GM12878 (cell line): ENCODE measurements at regions not wholly inside any gene's neighbourhood (a gene's known extent, or its start where the extent isn't known, plus 50 kb on each side); places are given as distances from the start of the nearest gene placed in this dataset.

Experiments used
- ATAC-seq: fragments of 200-7000 bp; cut with Tn5 transposase; 3 replicates; pipeline ENCODE4 v1.9.1; 2020; ENCODE audit warnings: mild to moderate bottlenecking, moderate library complexity
- BruUV-seq: library from RNA; stranded (reverse); fragments of 400-500 nt; replicated peaks from 2 replicates; lab custom pipeline; 2021; lab: Mats Ljungman, UMichigan
- CTCF ChIA-PET: fragments of 300-600 bp; sonication (Branson Sonifier 250); formaldehyde crosslinking; extraction: SDS; loops from one replicate; lab custom pipeline; 2021; ENCODE audit warnings: inconsistent platforms; lab: Yijun Ruan, JAX
- POLR2A ChIA-PET: fragments of 350-600 bp; formaldehyde crosslinking; extraction: SDS; loops from one replicate; lab custom pipeline; 2021; ENCODE audit warnings: inconsistent platforms; lab: Charles Lee
- RAD21 ChIA-PET: fragments of 300-600 bp; sonication (Branson Sonifier 250); formaldehyde crosslinking; loops from one replicate; lab custom pipeline; 2023; ENCODE audit warnings: antibody characterized with exemption; ENCODE audit not compliant: unreplicated experiment; lab: Charles Lee
- SMC1A ChIA-PET: fragments of 300-600 bp; sonication (Branson Sonifier 250); formaldehyde crosslinking; loops from one replicate; lab custom pipeline; 2023; ENCODE audit not compliant: unreplicated experiment, uncharacterized antibody; lab: Charles Lee
- DNase-seq: peaks from one replicate; pipeline ENCODE4 v3.0.0-alpha.2; 2011; ENCODE audit warnings: low read depth, low spot score
- FAIRE-seq: peaks from 3 replicates; lab custom pipeline; 2011; peaks lifted over from hg19 to GRCh38; lab: Jason Lieb, UNC
- H2AFZ ChIP-seq: 2 replicates; pipeline ENCODE4 v1.6.0; 2011; ENCODE audit warnings: low read depth, low read length, control low read depth; ENCODE audit not compliant: control insufficient read depth
- H3K27ac ChIP-seq: 2 replicates; pipeline ENCODE4 v1.5.1; 2011; ENCODE audit warnings: control low read depth; ENCODE audit not compliant: control insufficient read depth, insufficient read depth
- H3K27me3 ChIP-seq, 2 experiments: replicated peaks in 1 of 2; 2 replicates each; pipeline versions ENCODE4 v1.6.0 to v1.6.1; 2011; ENCODE audit warnings: low read length in 1 of 2; ENCODE audit not compliant: control insufficient read depth in 2 of 2, insufficient read depth in 2 of 2
- H3K36me3 ChIP-seq, 2 experiments: 2 replicates each; pipeline ENCODE4 v1.5.1; 2011; ENCODE audit warnings: low read length in 1 of 2; ENCODE audit not compliant: control insufficient read depth in 2 of 2, insufficient read depth in 2 of 2
- H3K4me1 ChIP-seq: 2 replicates; pipeline ENCODE4 v1.6.1; 2011; ENCODE audit warnings: mild to moderate bottlenecking, low read length, moderate library complexity, mixed read lengths; ENCODE audit not compliant: control insufficient read depth, insufficient read depth
- H3K4me2 ChIP-seq: 2 replicates; pipeline ENCODE4 v1.6.0; 2011; ENCODE audit warnings: control low read depth; ENCODE audit not compliant: control insufficient read depth, insufficient read depth
- H3K4me3 ChIP-seq: fragments of 200-600 bp; sonication (generic); 2 replicates; pipeline ENCODE4 v1.5.1; 2016
- H3K79me2 ChIP-seq: 2 replicates; pipeline ENCODE4 v1.6.0; 2011; ENCODE audit warnings: low read length; ENCODE audit not compliant: control insufficient read depth, insufficient read depth
- H3K9ac ChIP-seq: 2 replicates; pipeline ENCODE4 v1.8.0; 2011; ENCODE audit warnings: low read length, control low read depth, mixed read lengths; ENCODE audit not compliant: control insufficient read depth, insufficient read depth
- H3K9me3 ChIP-seq: replicated peaks from 3 replicates; pipeline ENCODE4 v1.5.1; 2011; ENCODE audit warnings: mild to moderate bottlenecking, low read length; ENCODE audit not compliant: control insufficient read depth, insufficient read depth
- H4K20me1 ChIP-seq: 2 replicates; pipeline ENCODE4 v1.6.0; 2011; ENCODE audit not compliant: control insufficient read depth, insufficient read depth
- EP300 ChIP-seq, 2 experiments: fragments of 150-350 bp in 1 of 2; IDR thresholded peaks; 2 replicates each; pipeline ENCODE4 v1.6.1; 2011 to 2012; ENCODE audit warnings: low read depth in 2 of 2, low read length in 2 of 2, borderline replicate concordance in 1 of 2, improper control_type of control experiment in 1 of 2, inconsistent platforms in 1 of 2; ENCODE audit not compliant: control insufficient read depth in 1 of 2
- NFYB ChIP-seq: IDR thresholded peaks from 2 replicates; pipeline ENCODE4 v1.6.1; 2011; ENCODE audit warnings: low read depth, mild to moderate bottlenecking, low read length, improper control_type of control experiment, moderate library complexity; ENCODE audit not compliant: insufficient read depth
- RAD51 ChIP-seq: fragments of 450-650 bp; IDR thresholded peaks from 2 replicates; pipeline ENCODE4 v1.6.1; 2016; ENCODE audit warnings: moderate library complexity, mild to moderate bottlenecking, inconsistent platforms
- SREBF2 ChIP-seq: IDR thresholded peaks from 2 replicates; pipeline ENCODE4 v1.6.1; 2012; ENCODE audit warnings: mild to moderate bottlenecking, low read length
- WRNIP1 ChIP-seq: IDR thresholded peaks from 2 replicates; pipeline ENCODE4 v1.6.1; 2011; ENCODE audit warnings: low read depth, low read length, improper control_type of control experiment, borderline replicate concordance
- ZZZ3 ChIP-seq: IDR thresholded peaks from 2 replicates; pipeline ENCODE4 v1.6.1; 2011; ENCODE audit warnings: low read depth; ENCODE audit not compliant: control insufficient read depth, insufficient read length
- WGBS: methylation state at CpG from one replicate; pipeline ENCODE4 v1.1.6; 2016; ENCODE audit warnings: low lambda C conversion rate; ENCODE audit not compliant: insufficient replicate concordance, insufficient coverage; ENCODE audit errors: missing lambda C conversion rate; 5-methylcytosine and 5-hydroxymethylcytosine counted together
- in situ Hi-C: fragments of 300-500 bp; cut with MboI; formaldehyde crosslinking; loops from 9 replicates; pipeline ENCODE4 v1.14.3; 2018; ENCODE audit warnings: mixed read lengths
- intact Hi-C: fragments of 100-400 bp; cut with micrococcal nuclease; formaldehyde crosslinking; loops from one replicate; pipeline ENCODE4 v1.14.2; 2022; ENCODE audit not compliant: unreplicated experiment
- TF ChIP-seq, protein P1 (sequence below): fragments of 450-650 bp; IDR thresholded peaks from 2 replicates; pipeline ENCODE4 v1.6.1; 2017; ENCODE audit warnings: low read depth, mild to moderate bottlenecking, moderate library complexity
- TF ChIP-seq, protein P2 (sequence below): fragments of 450-650 bp; IDR thresholded peaks from 2 replicates; pipeline ENCODE4 v1.6.1; 2016; ENCODE audit warnings: mild to moderate bottlenecking

DNA sequence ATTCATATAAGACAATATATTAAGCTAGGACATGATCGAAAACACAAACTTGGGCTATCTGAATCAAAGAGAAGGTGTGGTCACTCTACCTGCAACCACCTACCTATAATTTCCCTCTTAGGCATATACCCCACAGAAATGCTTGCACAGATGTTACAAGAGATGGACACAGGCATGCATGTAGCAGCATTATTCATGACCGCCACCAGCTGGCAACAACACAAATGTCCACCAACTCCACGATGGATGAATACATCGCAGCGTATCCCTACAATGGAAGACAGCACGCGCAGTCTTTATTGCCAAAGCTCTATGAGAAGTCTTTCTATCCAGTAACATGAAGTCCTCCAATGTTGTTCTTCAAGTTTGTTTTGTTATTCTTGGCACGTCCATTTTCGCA, 90.8 kb downstream of the ARL4C start:
- intact Hi-C loops = no loop called here
- ATAC-seq (no peak), FAIRE-seq (no peak)
- Histone ChIP-seq H3K4me3 (no peak overlapping the region), H3K27me3 (no peaks in the 10 kb centered on the region; a peak in 1 of 4 replicates), H3K9me3 (no peaks in the 10 kb centered on the region), H3K4me2 (no peak overlapping the region), H3K9ac (no peak overlapping the region)
- POLR2A ChIA-PET = no interaction called here
- BruUV-seq = no TSS peak
- RAD21 ChIA-PET = no interaction called here
- no peak for TF ChIP-seq RAD51
- no peak for TF ChIP-seq SREBF2
- TF ChIP-seq EP300 (IDR thresholded peaks at IDR 0.05; ENCODE audit: borderline replicate concordance in 1 of 2, control insufficient read depth in 1 of 2, low read depth in 2 of 2, low read length in 2 of 2) = no peak
- TF ChIP-seq WRNIP1 = no peak
- TF ChIP-seq, protein P1, sequence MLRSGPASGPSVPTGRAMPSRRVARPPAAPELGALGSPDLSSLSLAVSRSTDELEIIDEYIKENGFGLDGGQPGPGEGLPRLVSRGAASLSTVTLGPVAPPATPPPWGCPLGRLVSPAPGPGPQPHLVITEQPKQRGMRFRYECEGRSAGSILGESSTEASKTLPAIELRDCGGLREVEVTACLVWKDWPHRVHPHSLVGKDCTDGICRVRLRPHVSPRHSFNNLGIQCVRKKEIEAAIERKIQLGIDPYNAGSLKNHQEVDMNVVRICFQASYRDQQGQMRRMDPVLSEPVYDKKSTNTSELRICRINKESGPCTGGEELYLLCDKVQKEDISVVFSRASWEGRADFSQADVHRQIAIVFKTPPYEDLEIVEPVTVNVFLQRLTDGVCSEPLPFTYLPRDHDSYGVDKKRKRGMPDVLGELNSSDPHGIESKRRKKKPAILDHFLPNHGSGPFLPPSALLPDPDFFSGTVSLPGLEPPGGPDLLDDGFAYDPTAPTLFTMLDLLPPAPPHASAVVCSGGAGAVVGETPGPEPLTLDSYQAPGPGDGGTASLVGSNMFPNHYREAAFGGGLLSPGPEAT = no peak
- TF ChIP-seq NFYB = no peak
- TF ChIP-seq ZZZ3 = no peak
- TF ChIP-seq, protein P2, sequence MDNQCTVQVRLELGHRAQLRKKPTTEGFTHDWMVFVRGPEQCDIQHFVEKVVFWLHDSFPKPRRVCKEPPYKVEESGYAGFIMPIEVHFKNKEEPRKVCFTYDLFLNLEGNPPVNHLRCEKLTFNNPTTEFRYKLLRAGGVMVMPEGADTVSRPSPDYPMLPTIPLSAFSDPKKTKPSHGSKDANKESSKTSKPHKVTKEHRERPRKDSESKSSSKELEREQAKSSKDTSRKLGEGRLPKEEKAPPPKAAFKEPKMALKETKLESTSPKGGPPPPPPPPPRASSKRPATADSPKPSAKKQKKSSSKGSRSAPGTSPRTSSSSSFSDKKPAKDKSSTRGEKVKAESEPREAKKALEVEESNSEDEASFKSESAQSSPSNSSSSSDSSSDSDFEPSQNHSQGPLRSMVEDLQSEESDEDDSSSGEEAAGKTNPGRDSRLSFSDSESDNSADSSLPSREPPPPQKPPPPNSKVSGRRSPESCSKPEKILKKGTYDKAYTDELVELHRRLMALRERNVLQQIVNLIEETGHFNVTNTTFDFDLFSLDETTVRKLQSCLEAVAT = no peak
- TF ChIP-seq, all 136 proteins: peak for 0
- ChIA-PET SMC1A (no interaction called here), CTCF (interaction anchor here (2.0 kb wide), 1 partner anchor 271 kb away, joined by 7 read pairs; no protein-coding TSS in a partner anchor)
- 74% methylated on average over 9 of the region's 9 CpGs for WGBS
- H3K27ac ChIP-seq = no peak overlapping the region
- H3K4me1 ChIP-seq = no peaks in the 10 kb centered on the region
- DNase-seq = no peak
- H4K20me1 ChIP-seq = no peaks in the 10 kb centered on the region
- H3K79me2 ChIP-seq = no peaks in the 10 kb centered on the region
- in situ Hi-C loops = no loop called here
- H2AFZ ChIP-seq = no peak overlapping the region
- no peaks in the 10 kb centered on the region for H3K36me3 ChIP-seq
